ENCODE measurements at regions not wholly inside any gene's neighbourhood (a gene's known extent, or its start where the extent isn't known, plus 50 kb on each side); places are given as distances from the start of the nearest gene placed in this dataset.

GRCh38 chr15:61777689-61778088, 282.6 kb downstream of the VPS13C start:
- in situ Hi-C loops (cut with MboI; ENCODE audit: low sequenced_read_pairs, unreplicated experiment): no loop called here
- TF ChIP-seq CTCF (IDR thresholded peaks at IDR 0.05; ENCODE audit: borderline replicate concordance, control extremely low read depth, extremely low read depth, insufficient read depth, missing control alignments): no peak

GRCh38 chr15:61769557-61769956, 290.7 kb downstream of the VPS13C start:
- in situ Hi-C loops (cut with MboI; ENCODE audit: low sequenced_read_pairs, unreplicated experiment): no loop called here
- TF ChIP-seq CTCF (IDR thresholded peaks at IDR 0.05; ENCODE audit: borderline replicate concordance, control extremely low read depth, extremely low read depth, insufficient read depth, missing control alignments): no peak

More at GRCh38 chr15:61777689-61778088, 282.6 kb downstream of the VPS13C start:
- no peak for DNase-seq (ENCODE audit: low spot score)

GRCh38 chr15:61768131-61768530, 292.1 kb downstream of the VPS13C start:
- no peak for DNase-seq (ENCODE audit: low spot score)
- no peak for TF ChIP-seq CTCF (IDR thresholded peaks at IDR 0.05; ENCODE audit: borderline replicate concordance, control extremely low read depth, extremely low read depth, insufficient read depth, missing control alignments)
- in situ Hi-C loops (cut with MboI; ENCODE audit: low sequenced_read_pairs, unreplicated experiment): no loop called here

More at GRCh38 chr15:61769557-61769956, 290.7 kb downstream of the VPS13C start:
- no peak for DNase-seq (ENCODE audit: low spot score)

- TF ChIP-seq CTCF (IDR thresholded peaks at IDR 0.05; ENCODE audit: borderline replicate concordance, control extremely low read depth, extremely low read depth, insufficient read depth, missing control alignments): no peak
- DNase-seq (ENCODE audit: low spot score): no peak
- in situ Hi-C loops (cut with MboI; ENCODE audit: low sequenced_read_pairs, unreplicated experiment): no loop called here
Observed at GRCh38 chr15:61764981-61765380, 295.3 kb downstream of the VPS13C start.

- no peak for DNase-seq (ENCODE audit: low spot score)
- in situ Hi-C loops (cut with MboI; ENCODE audit: low sequenced_read_pairs, unreplicated experiment): no loop called here
- TF ChIP-seq CTCF (IDR thresholded peaks at IDR 0.05; ENCODE audit: borderline replicate concordance, control extremely low read depth, extremely low read depth, insufficient read depth, missing control alignments): no peak
Observed at GRCh38 chr15:61764141-61764540, 296.1 kb downstream of the VPS13C start.

- in situ Hi-C loops (cut with MboI; ENCODE audit: low sequenced_read_pairs, unreplicated experiment): no loop called here
- no peak for TF ChIP-seq CTCF (IDR thresholded peaks at IDR 0.05; ENCODE audit: borderline replicate concordance, control extremely low read depth, extremely low read depth, insufficient read depth, missing control alignments)
- DNase-seq (ENCODE audit: low spot score): no peak
Observed at GRCh38 chr15:61762676-61763075, 297.6 kb downstream of the VPS13C start.

- TF ChIP-seq CTCF (IDR thresholded peaks at IDR 0.05; ENCODE audit: borderline replicate concordance, control extremely low read depth, extremely low read depth, insufficient read depth, missing control alignments): no peak
- in situ Hi-C loops (cut with MboI; ENCODE audit: low sequenced_read_pairs, unreplicated experiment): no loop called here
- DNase-seq (ENCODE audit: low spot score): no peak
Observed at GRCh38 chr15:61759639-61760038, 300.6 kb downstream of the VPS13C start.
